Suprapubic skin (tissue), 4 donors: ENCODE measurements at regions not wholly inside any gene's neighbourhood (a gene's known extent, or its start where the extent isn't known, plus 50 kb on each side); places are given as distances from the start of the nearest gene placed in this dataset.
"Not testable (repeated sequence)": the region's sequence is repeated elsewhere in the genome, so short reads cannot be mapped to it uniquely, and the experiment has no call there.

Source experiments
- DNase-seq, 2 donors: peaks; one replicate each; pipeline ENCODE4 v3.0.0-alpha.2; 2019; ENCODE audit warnings: low spot score in 2 of 2
- H3K27ac ChIP-seq: fragments of 200-600 bp; sonication (generic); one replicate; pipeline ENCODE4 v1.5.1; 2019
- H3K27me3 ChIP-seq: fragments of 200-600 bp; sonication (generic); one replicate; pipeline ENCODE4 v1.5.1; 2019
- H3K36me3 ChIP-seq: fragments of 200-600 bp; sonication (generic); one replicate; pipeline ENCODE4 v1.5.1; 2019
- H3K4me1 ChIP-seq: fragments of 200-600 bp; sonication (generic); one replicate; pipeline ENCODE4 v1.5.1; 2019
- H3K4me3 ChIP-seq: fragments of 200-600 bp; sonication (generic); one replicate; pipeline ENCODE4 v1.5.1; 2019; ENCODE audit warnings: mild to moderate bottlenecking
- H3K9me3 ChIP-seq: fragments of 200-600 bp; sonication (generic); one replicate; pipeline ENCODE4 v1.5.1; 2019
- EP300 ChIP-seq: sonication (generic); formaldehyde crosslinking; IDR thresholded peaks from one replicate; pipeline ENCODE4 v1.6.1; 2017; ENCODE audit warnings: antibody characterized with exemption
- POLR2A ChIP-seq, 2 donors: fragments of 450-650 bp; IDR thresholded peaks; one replicate each; pipeline ENCODE4 v1.6.1; 2017; ENCODE audit warnings: antibody characterized with exemption in 2 of 2, mild to moderate bottlenecking in 2 of 2, moderate library complexity in 2 of 2
- POLR2AphosphoS5 ChIP-seq, 3 donors: sonication (generic); formaldehyde crosslinking; IDR thresholded peaks; one replicate each; pipeline ENCODE4 v1.6.1; 2017; ENCODE audit warnings: antibody characterized with exemption in 3 of 3
- WGBS: methylation state at CpG from one replicate; pipeline ENCODE4 v1.1.5; 2018; 5-methylcytosine and 5-hydroxymethylcytosine counted together
- TF ChIP-seq, protein P1 (sequence below), 2 donors: fragments of 200-600 bp in 1 of 2; fragments of 450-650 bp in 1 of 2; sonication (generic) in 1 of 2; IDR thresholded peaks; one replicate each; pipeline ENCODE4 v1.5.1; 2016 to 2019; ENCODE audit warnings: antibody characterized with exemption in 2 of 2, mild to moderate bottlenecking in 1 of 2, moderate library complexity in 1 of 2

DNA sequence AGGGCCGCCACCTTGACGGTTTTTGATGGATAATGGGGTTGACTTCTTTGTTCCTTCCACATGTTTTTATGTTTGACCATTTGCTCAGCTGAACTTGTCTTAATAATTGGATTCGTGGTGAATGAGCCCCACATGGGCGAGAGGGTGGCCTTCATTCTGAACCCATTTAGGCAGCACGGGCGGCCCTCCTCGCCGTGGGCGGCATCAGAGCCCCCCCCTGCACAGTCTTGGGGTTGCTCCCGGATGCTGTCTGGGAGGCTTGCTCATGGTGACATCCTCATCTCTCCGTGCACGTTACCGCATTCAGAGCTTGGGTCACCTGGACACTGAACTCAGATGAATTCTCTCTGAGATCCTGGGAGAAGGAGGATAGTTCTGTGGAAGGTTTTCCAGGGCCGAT, 172.3 kb upstream of the OSBPL11 start:
- Histone ChIP-seq H3K27me3 (peaks cover 15% of the 10 kb centered on the region), H3K9me3 (no peaks in the 10 kb centered on the region), H3K27ac (no peak overlapping the region), H3K4me3 (no peak overlapping the region), H3K4me1 (peaks cover 5% of the 10 kb centered on the region), H3K36me3 (no peaks in the 10 kb centered on the region)
- TF ChIP-seq POLR2AphosphoS5 (IDR thresholded peaks at IDR 0.05) (no peak), EP300 (no peak), POLR2A (IDR thresholded peaks at IDR 0.05) (no peak)
- TF ChIP-seq, protein P1, sequence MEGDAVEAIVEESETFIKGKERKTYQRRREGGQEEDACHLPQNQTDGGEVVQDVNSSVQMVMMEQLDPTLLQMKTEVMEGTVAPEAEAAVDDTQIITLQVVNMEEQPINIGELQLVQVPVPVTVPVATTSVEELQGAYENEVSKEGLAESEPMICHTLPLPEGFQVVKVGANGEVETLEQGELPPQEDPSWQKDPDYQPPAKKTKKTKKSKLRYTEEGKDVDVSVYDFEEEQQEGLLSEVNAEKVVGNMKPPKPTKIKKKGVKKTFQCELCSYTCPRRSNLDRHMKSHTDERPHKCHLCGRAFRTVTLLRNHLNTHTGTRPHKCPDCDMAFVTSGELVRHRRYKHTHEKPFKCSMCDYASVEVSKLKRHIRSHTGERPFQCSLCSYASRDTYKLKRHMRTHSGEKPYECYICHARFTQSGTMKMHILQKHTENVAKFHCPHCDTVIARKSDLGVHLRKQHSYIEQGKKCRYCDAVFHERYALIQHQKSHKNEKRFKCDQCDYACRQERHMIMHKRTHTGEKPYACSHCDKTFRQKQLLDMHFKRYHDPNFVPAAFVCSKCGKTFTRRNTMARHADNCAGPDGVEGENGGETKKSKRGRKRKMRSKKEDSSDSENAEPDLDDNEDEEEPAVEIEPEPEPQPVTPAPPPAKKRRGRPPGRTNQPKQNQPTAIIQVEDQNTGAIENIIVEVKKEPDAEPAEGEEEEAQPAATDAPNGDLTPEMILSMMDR (IDR thresholded peaks at IDR 0.05) = no peak
- 92% methylated on average over 14 of the region's 14 CpGs for WGBS
- DNase-seq = no peak

GRCh38 chr3:125768821-125769220, 173.5 kb upstream of the OSBPL11 start:
- H3K27ac ChIP-seq, DNase-seq, H3K9me3 ChIP-seq, H3K4me1 ChIP-seq, H3K4me3 ChIP-seq, H3K36me3 ChIP-seq: not testable (repeated sequence)
- 69% methylated on average over 7 of the region's 7 CpGs for WGBS
- peaks cover 15% of the 10 kb centered on the region for H3K27me3 ChIP-seq

DNA sequence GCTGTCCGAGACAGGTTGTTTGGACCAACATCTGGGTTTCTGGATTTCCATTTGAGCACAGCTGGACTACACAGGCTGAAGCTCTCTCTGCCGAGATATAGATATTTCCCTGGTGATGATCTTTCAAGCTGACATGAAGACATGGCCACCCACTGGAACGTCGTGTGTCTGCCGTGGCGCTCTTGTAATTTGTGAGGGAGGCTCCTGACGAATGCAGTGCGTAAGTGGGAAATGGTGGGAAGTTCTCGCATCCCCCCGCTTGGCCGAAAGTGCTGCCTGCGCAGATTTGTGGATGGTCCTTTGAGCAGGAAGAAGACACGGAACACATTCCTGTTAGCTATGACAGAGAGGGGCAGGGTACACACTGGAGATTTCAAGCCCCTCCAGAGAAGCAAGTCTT, 176.2 kb upstream of the OSBPL11 start:
- not testable (repeated sequence) for H3K36me3 ChIP-seq, H3K27me3 ChIP-seq, DNase-seq, H3K9me3 ChIP-seq, H3K4me3 ChIP-seq, H3K27ac ChIP-seq, H3K4me1 ChIP-seq
- 89% methylated on average over 13 of the region's 13 CpGs for WGBS

DNA sequence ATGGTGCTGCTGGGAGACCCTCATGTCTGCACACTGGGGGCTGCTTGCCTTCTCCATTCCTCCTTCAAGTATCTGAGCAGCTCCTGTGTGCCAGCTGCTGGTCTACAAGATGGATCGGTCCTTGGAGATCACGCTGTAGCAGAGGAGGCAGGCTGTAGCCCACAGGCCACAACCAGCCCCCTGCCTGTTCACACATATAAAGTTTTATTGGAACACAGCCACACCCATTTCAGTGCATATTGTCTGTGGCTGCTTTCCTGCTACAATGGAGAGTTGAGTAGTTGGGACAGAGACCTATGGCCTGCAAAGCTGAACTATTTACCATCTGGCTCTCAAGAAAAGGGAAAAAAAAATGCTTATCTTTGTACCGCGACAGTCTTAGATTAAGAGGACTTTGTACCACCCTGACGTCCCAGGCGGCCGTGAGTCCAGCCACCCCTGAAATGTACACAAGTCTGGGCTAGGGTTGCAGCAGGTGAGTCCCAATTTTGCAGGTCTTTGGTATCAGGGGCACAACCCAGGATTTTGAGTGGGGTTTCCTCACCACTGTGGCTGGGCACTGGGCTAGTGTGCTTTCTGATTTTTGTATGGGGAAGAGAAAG, 179.2 kb upstream of the OSBPL11 start:
- H3K4me3 ChIP-seq, H3K4me1 ChIP-seq, DNase-seq, H3K27me3 ChIP-seq, H3K9me3 ChIP-seq, H3K36me3 ChIP-seq, H3K27ac ChIP-seq: not testable (repeated sequence)
- 89% methylated on average over 7 of the region's 7 CpGs for WGBS

DNA sequence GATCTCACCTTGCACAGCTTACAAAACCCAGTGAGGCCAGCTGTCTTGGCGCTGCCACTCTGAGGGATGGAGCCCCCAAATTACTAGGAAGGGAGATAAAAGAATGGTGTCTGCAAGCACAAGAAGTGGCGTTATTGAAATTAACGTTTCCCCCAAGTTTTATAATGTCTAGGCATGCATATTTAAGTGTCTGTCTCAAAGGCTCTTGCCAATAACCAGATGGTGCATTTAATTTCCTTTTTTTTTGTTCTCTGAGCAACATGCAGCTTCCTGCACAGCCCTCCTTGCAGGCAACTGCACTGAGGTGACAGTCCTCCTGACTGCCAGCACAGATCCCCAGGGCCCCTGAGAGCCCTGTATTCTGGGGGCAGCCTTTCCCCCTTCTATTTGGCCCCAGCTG, 179.8 kb upstream of the OSBPL11 start:
- H3K4me3 ChIP-seq, DNase-seq, H3K4me1 ChIP-seq, H3K27me3 ChIP-seq, H3K27ac ChIP-seq, H3K36me3 ChIP-seq, H3K9me3 ChIP-seq: not testable (repeated sequence)
- WGBS = 60% methylated on average over 3 of the region's 3 CpGs

DNA sequence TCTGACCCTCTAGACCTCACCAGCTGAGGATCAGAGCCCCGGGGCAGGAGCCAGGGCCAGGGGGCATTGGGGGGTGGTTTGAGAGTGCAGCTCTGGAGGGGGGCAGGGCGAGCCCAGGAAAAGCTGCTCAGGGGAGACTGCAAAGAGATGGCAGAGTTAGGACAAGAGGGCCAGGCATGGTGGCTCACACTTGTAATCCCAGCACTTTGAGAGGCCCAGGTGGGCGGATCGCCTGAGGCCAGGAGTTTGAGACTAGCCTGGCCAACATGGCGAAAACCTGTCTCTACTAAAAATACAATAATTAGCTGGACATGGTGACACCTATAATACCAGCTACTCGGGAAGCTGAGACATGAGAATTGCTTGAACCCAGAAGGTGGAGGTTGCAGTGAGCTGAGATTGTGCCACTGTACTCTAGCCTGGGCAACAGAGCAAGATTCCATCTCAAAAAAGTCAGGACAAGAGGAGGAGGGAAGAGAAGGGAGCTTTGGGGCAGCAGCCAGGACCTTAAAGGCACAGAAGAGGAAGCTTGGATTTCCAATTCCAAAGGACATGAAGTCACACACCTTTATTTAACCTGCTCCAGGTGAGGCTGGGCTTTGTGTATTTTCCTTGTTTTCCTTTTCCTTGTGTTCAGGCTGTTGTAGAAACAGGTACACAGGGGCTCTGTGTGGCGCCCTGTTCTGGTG, 180.5 kb upstream of the OSBPL11 start:
- not testable (repeated sequence) for H3K36me3 ChIP-seq, H3K27ac ChIP-seq, H3K9me3 ChIP-seq, H3K4me3 ChIP-seq, H3K4me1 ChIP-seq, H3K27me3 ChIP-seq, DNase-seq
- 88% methylated on average over 6 of the region's 7 CpGs for WGBS

- H3K27ac ChIP-seq, H3K36me3 ChIP-seq, H3K4me1 ChIP-seq, H3K9me3 ChIP-seq, H3K4me3 ChIP-seq, DNase-seq, H3K27me3 ChIP-seq: not testable (repeated sequence)
- WGBS = 88% methylated on average over 1 of the region's 1 CpG
Measured at GRCh38 chr3:125779276-125779675, 184.0 kb upstream of the OSBPL11 start.

DNA sequence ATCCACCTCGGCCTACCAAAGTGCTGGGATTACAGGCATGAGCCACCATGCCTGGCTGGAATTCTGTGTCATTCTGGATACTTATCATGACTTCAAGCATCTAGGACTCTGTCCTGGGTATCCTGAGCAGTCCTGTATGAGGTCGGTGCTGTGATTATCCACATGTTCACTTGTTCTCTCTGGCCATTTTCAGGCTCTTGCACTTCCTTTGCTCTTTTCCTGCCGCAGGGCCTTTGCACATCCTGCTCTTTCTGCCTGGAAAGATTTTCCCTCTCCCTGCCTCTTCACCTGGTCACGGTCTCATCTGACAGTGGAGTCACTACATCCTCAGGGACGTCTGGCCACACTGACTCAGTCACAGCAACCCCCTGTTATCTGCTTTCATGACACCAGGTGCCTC, 184.6 kb upstream of the OSBPL11 start:
- H3K9me3 ChIP-seq, H3K4me1 ChIP-seq, DNase-seq, H3K36me3 ChIP-seq, H3K27me3 ChIP-seq, H3K4me3 ChIP-seq, H3K27ac ChIP-seq: not testable (repeated sequence)
- WGBS = 87% methylated on average over 5 of the region's 5 CpGs

DNA sequence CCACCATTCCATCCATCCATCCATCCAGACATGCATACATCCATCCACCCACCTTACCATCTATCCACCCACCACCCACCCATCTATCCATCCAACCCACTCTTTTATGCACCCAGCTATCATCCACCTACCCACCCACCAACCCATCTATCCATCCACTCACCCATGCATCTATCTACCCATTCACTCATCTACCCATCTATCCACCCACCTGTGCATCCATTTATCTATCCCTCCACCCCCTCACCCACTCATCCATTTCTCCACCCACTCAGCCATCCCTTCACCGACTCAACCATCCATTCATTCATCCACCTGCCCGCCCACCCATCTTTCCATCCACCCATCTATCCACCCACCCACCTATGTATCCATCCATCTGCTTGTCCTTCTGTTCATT, 186.4 kb upstream of the OSBPL11 start:
- H3K9me3 ChIP-seq = not testable (repeated sequence)
- 94% methylated on average over 2 of the region's 2 CpGs for WGBS

DNA sequence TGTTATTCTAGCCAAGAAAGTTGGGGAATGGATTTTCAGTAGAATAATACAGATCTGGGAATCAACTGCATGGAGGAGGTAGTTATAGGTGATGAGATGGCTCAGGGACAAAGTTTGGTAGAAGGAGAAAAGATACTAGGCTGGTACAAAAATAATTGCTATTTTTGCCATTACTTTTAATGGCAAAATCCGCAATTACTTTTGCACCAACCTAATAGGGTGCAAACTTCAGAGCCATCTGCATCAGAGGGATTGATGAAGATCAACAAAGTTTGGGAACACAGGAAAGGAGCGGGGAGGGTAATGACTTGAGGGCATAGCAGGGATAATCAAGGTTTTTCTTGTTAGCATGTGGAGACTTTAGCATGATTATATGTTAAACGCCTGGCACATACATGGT, 178.7 kb upstream of the ROPN1B start:
- not testable (repeated sequence) for H3K4me1 ChIP-seq, H3K4me3 ChIP-seq, H3K27me3 ChIP-seq, H3K27ac ChIP-seq, DNase-seq, H3K9me3 ChIP-seq, H3K36me3 ChIP-seq
- WGBS = 86% methylated on average over 3 of the region's 3 CpGs

More for the DNA sequence above, 186.4 kb upstream of the OSBPL11 start:
- not testable (repeated sequence) for H3K27ac ChIP-seq, DNase-seq, H3K4me3 ChIP-seq, H3K36me3 ChIP-seq, H3K27me3 ChIP-seq, H3K4me1 ChIP-seq

DNA sequence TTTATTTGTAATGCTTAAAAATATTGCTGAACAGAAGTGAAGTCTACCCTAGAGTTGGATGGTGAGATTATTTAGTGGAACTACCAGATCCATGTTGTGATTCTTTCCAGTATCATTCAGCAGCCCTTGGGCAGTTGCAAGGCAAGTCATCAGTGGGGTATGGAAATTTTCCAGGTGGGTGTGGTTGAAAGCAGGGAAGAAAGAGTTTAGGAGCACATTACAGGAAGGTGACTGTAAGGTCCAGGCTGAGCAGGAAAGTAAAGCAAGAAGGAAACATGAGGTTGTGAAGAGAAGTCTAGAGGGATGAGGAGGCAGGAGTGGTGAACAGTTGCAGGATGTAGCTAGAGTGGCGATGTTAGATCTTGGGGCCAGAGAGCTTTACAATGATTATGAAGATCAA, 178.0 kb upstream of the ROPN1B start:
- not testable (repeated sequence) for H3K4me1 ChIP-seq, H3K27me3 ChIP-seq, H3K27ac ChIP-seq, H3K36me3 ChIP-seq, DNase-seq, H3K9me3 ChIP-seq, H3K4me3 ChIP-seq
- WGBS = 81% methylated on average over 1 of the region's 1 CpG

DNA sequence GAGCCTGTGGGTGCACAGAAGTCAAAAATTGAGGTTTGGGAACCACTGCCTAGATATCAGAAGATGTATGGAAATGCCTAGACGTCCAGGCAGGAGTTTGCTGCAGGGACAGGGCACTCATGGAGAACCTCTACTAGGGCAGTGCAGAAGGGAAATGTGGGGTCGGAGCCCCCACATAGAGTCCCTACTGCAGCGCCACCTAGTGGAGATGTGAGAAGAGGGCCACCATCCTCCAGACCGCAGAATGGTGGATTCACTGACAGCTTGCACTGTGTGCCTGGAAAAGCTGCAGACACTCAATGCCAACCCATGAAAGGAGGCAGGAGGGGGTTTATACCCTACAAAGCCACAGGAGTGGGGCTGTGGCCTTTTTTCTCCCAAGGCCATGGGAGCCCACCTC, 159.0 kb upstream of the ROPN1B start:
- WGBS = 55% methylated on average over 4 of the region's 4 CpGs
- not testable (repeated sequence) for H3K4me3 ChIP-seq

GRCh38 chr3:125822175-125822574, 146.8 kb upstream of the ROPN1B start:
- not testable (repeated sequence) for H3K9me3 ChIP-seq, H3K36me3 ChIP-seq, H3K27ac ChIP-seq, H3K27me3 ChIP-seq, DNase-seq, H3K4me3 ChIP-seq, H3K4me1 ChIP-seq
- WGBS = 64% methylated on average over 5 of the region's 5 CpGs

More for the DNA sequence above, 159.0 kb upstream of the ROPN1B start:
- not testable (repeated sequence) for H3K27ac ChIP-seq, H3K4me1 ChIP-seq, DNase-seq, H3K27me3 ChIP-seq, H3K36me3 ChIP-seq
- H3K9me3 ChIP-seq = peaks cover 17% of the 10 kb centered on the region
